ENCODE measurements at regions not wholly inside any gene's neighbourhood (a gene's known extent, or its start where the extent isn't known, plus 50 kb on each side); places are given as distances from the start of the nearest gene placed in this dataset.

DNA sequence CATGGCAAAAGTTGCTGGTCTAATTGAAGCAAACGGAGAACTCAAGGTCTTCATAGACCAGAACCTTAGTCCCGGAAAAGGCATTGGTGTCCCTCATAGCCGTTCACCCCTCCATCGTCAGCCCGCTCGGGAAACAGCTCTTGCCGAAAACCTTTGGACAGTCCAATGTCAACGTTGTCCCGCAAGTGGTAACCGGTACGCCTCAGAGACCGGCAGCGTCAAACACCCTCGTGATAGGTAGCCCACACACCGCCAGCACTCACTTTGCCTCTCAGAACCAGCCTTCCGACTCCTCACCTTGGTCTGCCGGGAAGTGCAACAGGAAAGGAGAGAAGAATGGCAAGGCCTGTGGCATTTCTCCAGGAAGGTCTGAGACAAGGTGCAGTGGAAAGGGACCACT, 351.3 kb upstream of the CAMK1G start:
- Histone ChIP-seq H3K9ac (ENCODE audit: low read length in 3 of 3) (no peak overlapping the region), H3K4me1 (ENCODE audit: control insufficient read depth in 2 of 3, insufficient read depth in 2 of 3, low read depth in 1 of 3, low read length in 3 of 3) (no peaks in the 10 kb centered on the region), H3K4me3 (ENCODE audit: low read length in 3 of 3) (no peak overlapping the region), H3K27me3 (ENCODE audit: control insufficient read depth, insufficient read depth, low read length) (no peaks in the 10 kb centered on the region), H3K36me3 (ENCODE audit: control insufficient read depth in 2 of 3, insufficient read depth in 3 of 3, low read length in 3 of 3) (no peaks in the 10 kb centered on the region), H3K27ac (ENCODE audit: low read depth in 2 of 2, low read length in 2 of 2) (no peak overlapping the region), H3K9me3 (ENCODE audit: control insufficient read depth in 2 of 3, insufficient read depth in 1 of 3, low read length in 3 of 3) (peaks cover 0 to 21% (median 0%) of the 10 kb centered on the region in 3 donors)
- FAIRE-seq, result no peak
- intact Hi-C loops (cut with DNase I), result no loop called here
- TF ChIP-seq, protein P1, sequence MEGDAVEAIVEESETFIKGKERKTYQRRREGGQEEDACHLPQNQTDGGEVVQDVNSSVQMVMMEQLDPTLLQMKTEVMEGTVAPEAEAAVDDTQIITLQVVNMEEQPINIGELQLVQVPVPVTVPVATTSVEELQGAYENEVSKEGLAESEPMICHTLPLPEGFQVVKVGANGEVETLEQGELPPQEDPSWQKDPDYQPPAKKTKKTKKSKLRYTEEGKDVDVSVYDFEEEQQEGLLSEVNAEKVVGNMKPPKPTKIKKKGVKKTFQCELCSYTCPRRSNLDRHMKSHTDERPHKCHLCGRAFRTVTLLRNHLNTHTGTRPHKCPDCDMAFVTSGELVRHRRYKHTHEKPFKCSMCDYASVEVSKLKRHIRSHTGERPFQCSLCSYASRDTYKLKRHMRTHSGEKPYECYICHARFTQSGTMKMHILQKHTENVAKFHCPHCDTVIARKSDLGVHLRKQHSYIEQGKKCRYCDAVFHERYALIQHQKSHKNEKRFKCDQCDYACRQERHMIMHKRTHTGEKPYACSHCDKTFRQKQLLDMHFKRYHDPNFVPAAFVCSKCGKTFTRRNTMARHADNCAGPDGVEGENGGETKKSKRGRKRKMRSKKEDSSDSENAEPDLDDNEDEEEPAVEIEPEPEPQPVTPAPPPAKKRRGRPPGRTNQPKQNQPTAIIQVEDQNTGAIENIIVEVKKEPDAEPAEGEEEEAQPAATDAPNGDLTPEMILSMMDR (IDR thresholded peaks at IDR 0.05; ENCODE audit: borderline replicate concordance, extremely low read depth, insufficient read depth), result no peak
- no peak for DNase-seq

DNA sequence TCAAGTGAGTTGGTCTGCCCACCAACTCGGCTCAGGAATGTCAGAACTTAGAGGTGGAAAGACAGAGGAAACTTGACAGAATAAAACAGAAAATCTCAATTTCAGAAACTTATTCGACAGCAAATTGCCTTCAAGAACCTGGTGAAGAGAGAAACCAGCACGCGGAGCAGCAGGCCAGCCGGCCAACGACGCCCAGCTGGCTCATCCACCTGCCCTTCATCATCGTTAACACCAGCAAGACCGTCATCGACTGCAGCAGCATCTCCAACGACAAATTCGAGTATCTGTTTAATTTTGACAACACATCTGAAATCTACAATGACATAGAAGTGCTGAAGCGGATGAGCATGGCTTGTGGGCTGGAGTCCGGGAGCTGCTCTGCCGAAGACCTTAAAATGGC, 350.8 kb upstream of the CAMK1G start:
- Histone ChIP-seq H3K4me1 (ENCODE audit: control insufficient read depth in 2 of 3, insufficient read depth in 2 of 3, low read depth in 1 of 3, low read length in 3 of 3) (no peaks in the 10 kb centered on the region), H3K9me3 (ENCODE audit: control insufficient read depth in 2 of 3, insufficient read depth in 1 of 3, low read length in 3 of 3) (peaks cover 0 to 21% (median 0%) of the 10 kb centered on the region in 3 donors), H3K27me3 (ENCODE audit: control insufficient read depth, insufficient read depth, low read length) (no peaks in the 10 kb centered on the region), H3K4me3 (ENCODE audit: low read length in 3 of 3) (no peak overlapping the region), H3K36me3 (ENCODE audit: control insufficient read depth in 2 of 3, insufficient read depth in 3 of 3, low read length in 3 of 3) (no peaks in the 10 kb centered on the region), H3K27ac (ENCODE audit: low read depth in 2 of 2, low read length in 2 of 2) (no peak overlapping the region), H3K9ac (ENCODE audit: low read length in 3 of 3) (no peak overlapping the region)
- intact Hi-C loops (cut with DNase I), result no loop called here
- TF ChIP-seq, protein P1 (IDR thresholded peaks at IDR 0.05; ENCODE audit: borderline replicate concordance, extremely low read depth, insufficient read depth), result no peak
- FAIRE-seq (no peak), DNase-seq (no peak)

DNA sequence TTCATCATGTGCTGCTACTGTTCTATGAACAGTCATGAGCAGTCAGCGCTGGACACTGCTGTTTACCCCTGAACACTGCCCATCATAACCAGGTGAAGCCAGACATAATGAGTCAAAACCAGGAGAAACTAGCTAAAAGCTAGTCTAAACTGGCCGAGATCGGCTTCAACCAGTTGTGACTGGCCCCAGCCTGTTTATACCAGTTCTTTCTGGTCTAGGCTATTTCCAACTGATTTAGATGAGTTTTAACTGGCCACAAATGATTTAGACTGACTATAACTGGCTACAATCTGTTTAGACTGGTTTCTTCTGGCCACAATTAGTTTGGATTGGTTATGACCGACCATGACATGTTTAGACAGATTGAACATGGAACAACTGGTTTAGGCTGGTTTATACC, 348.3 kb upstream of the CAMK1G start:
- no peak for DNase-seq
- no peak for FAIRE-seq
- Histone ChIP-seq H3K36me3 (ENCODE audit: control insufficient read depth in 2 of 3, insufficient read depth in 3 of 3, low read length in 3 of 3) (no peaks in the 10 kb centered on the region), H3K27ac (ENCODE audit: low read depth in 2 of 2, low read length in 2 of 2) (no peak overlapping the region), H3K27me3 (ENCODE audit: control insufficient read depth, insufficient read depth, low read length) (no peaks in the 10 kb centered on the region), H3K4me1 (ENCODE audit: control insufficient read depth in 2 of 3, insufficient read depth in 2 of 3, low read depth in 1 of 3, low read length in 3 of 3) (no peaks in the 10 kb centered on the region), H3K9me3 (ENCODE audit: control insufficient read depth in 2 of 3, insufficient read depth in 1 of 3, low read length in 3 of 3) (peaks cover 0 to 19% (median 0%) of the 10 kb centered on the region in 3 donors), H3K4me3 (ENCODE audit: low read length in 3 of 3) (no peak overlapping the region), H3K9ac (ENCODE audit: low read length in 3 of 3) (no peak overlapping the region)
- TF ChIP-seq, protein P1 (IDR thresholded peaks at IDR 0.05; ENCODE audit: borderline replicate concordance, extremely low read depth, insufficient read depth), result no peak
- intact Hi-C loops (cut with DNase I), result no loop called here

DNA sequence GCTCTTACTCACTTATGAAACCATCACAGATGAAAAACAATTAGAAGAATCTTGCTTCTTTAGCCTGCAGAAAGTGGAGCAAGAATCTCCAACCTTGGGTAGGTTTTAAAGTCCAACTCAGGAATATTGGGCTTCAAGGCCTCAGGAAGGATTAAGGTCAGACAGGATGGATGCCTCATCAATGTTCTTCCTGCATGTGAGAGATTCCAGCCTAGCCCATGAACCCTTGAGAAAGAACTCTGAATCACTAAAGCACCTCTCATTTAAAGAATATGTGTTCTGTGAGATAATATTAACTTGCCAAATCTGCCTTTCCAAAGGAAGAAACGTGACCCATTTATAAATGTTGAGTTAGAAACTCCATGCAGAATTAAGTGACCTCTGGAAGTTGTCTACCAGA, 345.2 kb upstream of the CAMK1G start:
- no peaks in the 10 kb centered on the region for H3K36me3 ChIP-seq (ENCODE audit: control insufficient read depth in 2 of 3, insufficient read depth in 3 of 3, low read length in 3 of 3)
- no peaks in the 10 kb centered on the region for H3K27me3 ChIP-seq (ENCODE audit: control insufficient read depth, insufficient read depth, low read length)
- intact Hi-C loops (cut with DNase I), result no loop called here
- TF ChIP-seq, protein P1 (IDR thresholded peaks at IDR 0.05; ENCODE audit: borderline replicate concordance, extremely low read depth, insufficient read depth), result no peak
- H3K27ac ChIP-seq (ENCODE audit: low read depth in 2 of 2, low read length in 2 of 2), result no peak overlapping the region
- DNase-seq (no peak), FAIRE-seq (no peak)
- H3K4me3 ChIP-seq (ENCODE audit: low read length in 3 of 3), result no peak overlapping the region
- H3K4me1 ChIP-seq (ENCODE audit: control insufficient read depth in 2 of 3, insufficient read depth in 2 of 3, low read depth in 1 of 3, low read length in 3 of 3), result no peaks in the 10 kb centered on the region
- H3K9me3 ChIP-seq (ENCODE audit: control insufficient read depth in 2 of 3, insufficient read depth in 1 of 3, low read length in 3 of 3), result peaks cover 0 to 11% (median 0%) of the 10 kb centered on the region in 3 donors
- H3K9ac ChIP-seq (ENCODE audit: low read length in 3 of 3), result no peak overlapping the region
